SH-SY5Y (cell line): ENCODE measurements at regions not wholly inside any gene's neighbourhood (a gene's known extent, or its start where the extent isn't known, plus 50 kb on each side); places are given as distances from the start of the nearest gene placed in this dataset.

Experiments used
- GATA2 ChIP-seq: IDR thresholded peaks from 2 replicates; pipeline ENCODE4 v1.6.1; 2011; ENCODE audit warnings: mild to moderate bottlenecking, low read depth, low read length
- GATA3 ChIP-seq: IDR thresholded peaks from 2 replicates; pipeline ENCODE4 v1.6.1; 2011; ENCODE audit warnings: low read depth, mild to moderate bottlenecking, low read length, moderate library complexity

- no peak for TF ChIP-seq GATA2
- TF ChIP-seq GATA3, result no peak
Observed at GRCh38 chr6:120786256-120786655, 548.0 kb downstream of the TBC1D32 start.

- no peak for TF ChIP-seq GATA2
- TF ChIP-seq GATA3, result no peak
Observed at GRCh38 chr6:120785459-120786086, 548.7 kb downstream of the TBC1D32 start.

- no peak for TF ChIP-seq GATA2
- no peak for TF ChIP-seq GATA3
Observed at GRCh38 chr6:120779441-120779840, 554.8 kb downstream of the TBC1D32 start.

- TF ChIP-seq GATA3, result no peak
- TF ChIP-seq GATA2, result no peak
Observed at GRCh38 chr6:120775698-120776097, 558.6 kb downstream of the TBC1D32 start.

GRCh38 chr6:120774275-120774674 lies 560.0 kb downstream of the TBC1D32 start:
- TF ChIP-seq GATA2, result no peak
- TF ChIP-seq GATA3, result no peak

- TF ChIP-seq GATA2, result no peak
- no peak for TF ChIP-seq GATA3
Observed at GRCh38 chr6:120771019-120771418, 563.3 kb downstream of the TBC1D32 start.

GRCh38 chr6:120764312-120764711 lies 570.0 kb downstream of the TBC1D32 start:
- TF ChIP-seq GATA3, result no peak
- no peak for TF ChIP-seq GATA2

GRCh38 chr6:120759570-120759969 lies 574.7 kb downstream of the TBC1D32 start:
- TF ChIP-seq GATA3 (no peak), GATA2 (no peak)

GRCh38 chr6:120736740-120737139 lies 597.5 kb downstream of the TBC1D32 start:
- no peak for TF ChIP-seq GATA2
- TF ChIP-seq GATA3, result no peak

GRCh38 chr6:120735641-120736040 lies 598.6 kb downstream of the TBC1D32 start:
- no peak for TF ChIP-seq GATA2
- no peak for TF ChIP-seq GATA3

- TF ChIP-seq GATA2 (no peak), GATA3 (no peak)
Observed at GRCh38 chr6:120711255-120711654, 623.0 kb downstream of the TBC1D32 start.

- TF ChIP-seq GATA3 (no peak), GATA2 (no peak)
Observed at GRCh38 chr6:120700001-120700400, 634.3 kb downstream of the TBC1D32 start.

- TF ChIP-seq GATA2 (no peak), GATA3 (no peak)
Observed at GRCh38 chr6:120686492-120686891, 647.8 kb downstream of the TBC1D32 start.

GRCh38 chr6:120682145-120682544 lies 652.1 kb downstream of the TBC1D32 start:
- TF ChIP-seq GATA3 (no peak), GATA2 (no peak)

GRCh38 chr6:120681204-120681603 lies 653.1 kb downstream of the TBC1D32 start:
- TF ChIP-seq GATA2, result peak; percentile 27; the same call in 1 of the 2 replicates
- TF ChIP-seq GATA3, result no peak

- no peak for TF ChIP-seq GATA2
Observed at GRCh38 chr6:120675886-120676285, 658.4 kb downstream of the TBC1D32 start.

- TF ChIP-seq GATA2, result no peak
- TF ChIP-seq GATA3, result no peak
Observed at GRCh38 chr6:120671519-120671918, 662.8 kb downstream of the TBC1D32 start.
